CD14-positive monocyte (primary cell): ENCODE measurements at regions not wholly inside any gene's neighbourhood (a gene's known extent, or its start where the extent isn't known, plus 50 kb on each side); places are given as distances from the start of the nearest gene placed in this dataset.

ENCODE experiments used
- DNase-seq, 3 donors: peaks; one replicate each; pipeline ENCODE4 v3.0.0-alpha.2; 2011 to 2022
- H2AFZ ChIP-seq: 2 replicates; pipeline ENCODE4 v1.6.0; 2012; ENCODE audit warnings: mild to moderate bottlenecking, low read depth, low read length, inconsistent platforms; ENCODE audit not compliant: insufficient read depth, poor library complexity, severe bottlenecking
- H3K27ac ChIP-seq, 2 donors: 1 replicate in 1 of 2; 2 replicates in 1 of 2; pipeline ENCODE4 v1.5.1; 2012 to 2013; ENCODE audit warnings: low read length in 2 of 2, control low read depth in 1 of 2, inconsistent platforms in 1 of 2, low read depth in 1 of 2, mild to moderate bottlenecking in 1 of 2
- H3K27me3 ChIP-seq, 2 donors: one replicate each; pipeline versions ENCODE4 v1.6.0 to v1.6.1; 2011 to 2013; ENCODE audit warnings: low read length in 2 of 2; ENCODE audit not compliant: control insufficient read depth in 2 of 2, insufficient read depth in 2 of 2
- H3K36me3 ChIP-seq, 2 donors: replicated peaks in 1 of 2; 1 replicate in 1 of 2; 2 replicates in 1 of 2; pipeline versions ENCODE4 v1.5.1 to v1.6.1; 2012 to 2013; ENCODE audit warnings: low read length in 2 of 2, control low read depth in 1 of 2, inconsistent platforms in 1 of 2, mild to moderate bottlenecking in 1 of 2; ENCODE audit not compliant: insufficient read depth in 2 of 2, control insufficient read depth in 1 of 2
- H3K4me1 ChIP-seq, 2 donors: 1 replicate in 1 of 2; 2 replicates in 1 of 2; pipeline versions ENCODE4 v1.5.1 to v1.6.1; 2012 to 2013; ENCODE audit warnings: low read length in 2 of 2, control low read depth in 1 of 2, inconsistent platforms in 1 of 2, mild to moderate bottlenecking in 1 of 2, moderate library complexity in 1 of 2; ENCODE audit not compliant: insufficient read depth in 2 of 2, control insufficient read depth in 1 of 2
- H3K4me2 ChIP-seq: replicated peaks from 2 replicates; pipeline ENCODE3; 2012; ENCODE audit warnings: low read length, moderate library complexity, mild to moderate bottlenecking; ENCODE audit not compliant: poor library complexity, severe bottlenecking; ENCODE audit errors: extremely low read depth
- H3K4me3 ChIP-seq, 3 experiments: fragments of 200-600 bp in 1 of 3; sonication (generic) in 1 of 3; replicated peaks in 1 of 3; 1 replicate in 2 of 3; 2 replicates in 1 of 3; pipeline ENCODE4 v1.5.1; 2011 to 2013; ENCODE audit warnings: low read length in 3 of 3, mild to moderate bottlenecking in 3 of 3, control low read depth in 2 of 3, low read depth in 2 of 3, inconsistent platforms in 1 of 3, moderate library complexity in 1 of 3
- H3K79me2 ChIP-seq: 2 replicates; pipeline ENCODE4 v1.6.0; 2012; ENCODE audit warnings: mild to moderate bottlenecking, control low read depth, inconsistent platforms, low read length, moderate library complexity; ENCODE audit not compliant: insufficient read depth
- H3K9ac ChIP-seq: 2 replicates; pipeline ENCODE4 v1.6.0; 2017; ENCODE audit warnings: low read length, mild to moderate bottlenecking; ENCODE audit not compliant: insufficient read depth, poor library complexity, severe bottlenecking
- H3K9me3 ChIP-seq, 2 donors: replicated peaks in 1 of 2; 1 replicate in 1 of 2; 2 replicates in 1 of 2; pipeline versions ENCODE4 v1.5.1 to v1.6.1; 2012 to 2013; ENCODE audit warnings: low read length in 2 of 2, control low read depth in 1 of 2; ENCODE audit not compliant: control insufficient read depth in 1 of 2, insufficient read depth in 1 of 2
- H4K20me1 ChIP-seq: 2 replicates; pipeline ENCODE4 v1.6.0; 2012; ENCODE audit warnings: mild to moderate bottlenecking, low read length, control low read depth, moderate library complexity; ENCODE audit not compliant: insufficient read depth
- H3K27ac Mint-ChIP-seq, 7 donors: one replicate each; pipeline ENCODE4 v1.8.0; 2020; ENCODE audit warnings: mild to moderate bottlenecking in 7 of 7, mixed read lengths in 7 of 7, moderate library complexity in 6 of 7, inconsistent platforms in 2 of 7
- H3K27me3 Mint-ChIP-seq, 3 donors: one replicate each; pipeline ENCODE4 v1.8.0; 2021 to 2022; ENCODE audit warnings: low read depth in 3 of 3, mild to moderate bottlenecking in 3 of 3, mixed read lengths in 3 of 3, moderate library complexity in 3 of 3, inconsistent platforms in 1 of 3
- H3K36me3 Mint-ChIP-seq, 2 donors: one replicate each; pipeline ENCODE4 v1.8.0; 2020; ENCODE audit warnings: mixed read lengths in 2 of 2, inconsistent platforms in 1 of 2, mild to moderate bottlenecking in 1 of 2
- H3K4me1 Mint-ChIP-seq: one replicate; pipeline ENCODE4 v1.8.0; 2020; ENCODE audit warnings: mild to moderate bottlenecking, mixed read lengths
- H3K4me3 Mint-ChIP-seq, 2 donors: one replicate each; pipeline ENCODE4 v1.8.0; 2020; ENCODE audit warnings: mild to moderate bottlenecking in 2 of 2, mixed read lengths in 2 of 2, moderate library complexity in 1 of 2
- H3K9me3 Mint-ChIP-seq, 7 donors: one replicate each; pipeline ENCODE4 v1.8.0; 2020 to 2022; ENCODE audit warnings: mixed read lengths in 7 of 7, mild to moderate bottlenecking in 6 of 7, moderate library complexity in 6 of 7, inconsistent platforms in 2 of 7
- WGBS: methylation state at CpG from one replicate; pipeline ENCODE4 v1.1.5; 2013; ENCODE audit warnings: missing lambda C conversion rate; ENCODE audit not compliant: insufficient coverage; 5-methylcytosine and 5-hydroxymethylcytosine counted together
- intact Hi-C, 2 donors: fragments of 100-400 bp; cut with micrococcal nuclease; formaldehyde crosslinking; loops; one replicate each; pipeline versions ENCODE4 v1.15.0 to v1.15.1; 2023
- TF ChIP-seq, protein P1 (sequence below): fragments of 200-600 bp; IDR thresholded peaks from one replicate; pipeline ENCODE4 v1.8.0; 2022; ENCODE audit warnings: antibody characterized with exemption, mild to moderate bottlenecking

DNA sequence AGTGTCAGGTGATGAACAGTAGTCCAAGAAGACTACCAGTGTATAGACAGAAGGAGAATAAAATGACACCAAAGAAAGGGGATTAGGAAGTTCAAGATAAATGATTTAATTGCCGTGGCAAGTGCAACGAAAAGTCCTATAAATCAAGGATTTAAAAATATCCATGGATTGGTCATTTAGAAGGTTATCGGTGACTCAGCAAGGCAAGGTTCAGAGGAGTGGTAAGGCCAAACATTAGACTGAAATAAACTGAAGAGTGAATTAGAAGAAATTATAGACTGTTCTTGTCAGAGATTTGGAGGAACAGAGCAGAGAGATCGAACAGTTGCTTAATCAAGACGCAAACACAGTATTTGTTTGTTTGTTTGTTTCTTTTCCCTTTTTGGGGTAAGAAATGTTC is 211.9 kb upstream of the KCNMB2 start:
- H3K4me1 ChIP-seq: no peaks in the 10 kb centered on the region
- H3K79me2 ChIP-seq: no peaks in the 10 kb centered on the region
- H3K9me3 ChIP-seq: no peaks in the 10 kb centered on the region
- H3K4me3 ChIP-seq: no peak overlapping the region
- H3K9ac ChIP-seq: no peak overlapping the region
- peaks cover 1% of the 10 kb centered on the region for H3K4me1 Mint-ChIP-seq
- H3K27ac Mint-ChIP-seq: no peak overlapping the region
- H2AFZ ChIP-seq: no peak overlapping the region
- DNase-seq: no peak
- H3K36me3 Mint-ChIP-seq: no peaks in the 10 kb centered on the region
- intact Hi-C loops: no loop called here
- H3K27me3 ChIP-seq: no peaks in the 10 kb centered on the region
- 97% methylated on average over 3 of the region's 5 CpGs for WGBS
- H3K27me3 Mint-ChIP-seq: peaks cover 0 to under 1% (median 0%) of the 10 kb centered on the region in 3 donors
- H3K4me3 Mint-ChIP-seq: no peak overlapping the region
- H3K9me3 Mint-ChIP-seq: no peaks in the 10 kb centered on the region
- H3K27ac ChIP-seq: no peak overlapping the region
- H4K20me1 ChIP-seq: no peaks in the 10 kb centered on the region
- no peak overlapping the region for H3K4me2 ChIP-seq
- H3K36me3 ChIP-seq: no peaks in the 10 kb centered on the region
- TF ChIP-seq, protein P1, sequence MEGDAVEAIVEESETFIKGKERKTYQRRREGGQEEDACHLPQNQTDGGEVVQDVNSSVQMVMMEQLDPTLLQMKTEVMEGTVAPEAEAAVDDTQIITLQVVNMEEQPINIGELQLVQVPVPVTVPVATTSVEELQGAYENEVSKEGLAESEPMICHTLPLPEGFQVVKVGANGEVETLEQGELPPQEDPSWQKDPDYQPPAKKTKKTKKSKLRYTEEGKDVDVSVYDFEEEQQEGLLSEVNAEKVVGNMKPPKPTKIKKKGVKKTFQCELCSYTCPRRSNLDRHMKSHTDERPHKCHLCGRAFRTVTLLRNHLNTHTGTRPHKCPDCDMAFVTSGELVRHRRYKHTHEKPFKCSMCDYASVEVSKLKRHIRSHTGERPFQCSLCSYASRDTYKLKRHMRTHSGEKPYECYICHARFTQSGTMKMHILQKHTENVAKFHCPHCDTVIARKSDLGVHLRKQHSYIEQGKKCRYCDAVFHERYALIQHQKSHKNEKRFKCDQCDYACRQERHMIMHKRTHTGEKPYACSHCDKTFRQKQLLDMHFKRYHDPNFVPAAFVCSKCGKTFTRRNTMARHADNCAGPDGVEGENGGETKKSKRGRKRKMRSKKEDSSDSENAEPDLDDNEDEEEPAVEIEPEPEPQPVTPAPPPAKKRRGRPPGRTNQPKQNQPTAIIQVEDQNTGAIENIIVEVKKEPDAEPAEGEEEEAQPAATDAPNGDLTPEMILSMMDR: no peak

DNA sequence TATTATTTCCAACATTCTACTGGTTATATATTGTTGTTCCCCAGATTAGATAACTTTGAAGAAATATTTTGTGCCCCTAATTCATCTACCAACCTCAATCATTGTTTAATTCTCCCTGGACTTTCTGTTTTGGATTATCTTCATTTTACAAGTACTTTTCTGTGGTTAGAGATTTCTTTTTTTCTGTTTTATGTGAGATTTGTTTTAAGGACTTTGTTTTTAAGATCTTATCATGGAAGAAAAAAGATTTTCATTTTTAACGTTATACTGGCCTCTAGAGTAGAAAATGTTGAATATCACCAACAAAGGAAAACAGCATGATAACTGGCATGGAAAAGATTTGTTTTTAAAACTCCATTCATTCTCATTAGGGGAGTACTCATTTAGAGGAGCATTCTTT is 210.9 kb upstream of the KCNMB2 start:
- no peaks in the 10 kb centered on the region for H3K27me3 ChIP-seq
- Mint-ChIP-seq H3K4me1 (peaks cover 1% of the 10 kb centered on the region), H3K36me3 (no peaks in the 10 kb centered on the region), H3K9me3 (no peaks in the 10 kb centered on the region), H3K27ac (no peak overlapping the region), H3K27me3 (peaks cover 0 to 1% (median 0%) of the 10 kb centered on the region in 3 donors), H3K4me3 (no peak overlapping the region)
- H3K9ac ChIP-seq: no peak overlapping the region
- H2AFZ ChIP-seq: no peak overlapping the region
- no CpG with 5 or more reads among the region's 1 CpG for WGBS
- no peaks in the 10 kb centered on the region for H3K36me3 ChIP-seq
- no peaks in the 10 kb centered on the region for H3K79me2 ChIP-seq
- TF ChIP-seq, protein P1: no peak
- no peak overlapping the region for H3K27ac ChIP-seq
- H3K4me3 ChIP-seq: no peak overlapping the region
- no peak for DNase-seq
- no peaks in the 10 kb centered on the region for H4K20me1 ChIP-seq
- no peaks in the 10 kb centered on the region for H3K9me3 ChIP-seq
- no peak overlapping the region for H3K4me2 ChIP-seq
- intact Hi-C loops: no loop called here
- no peaks in the 10 kb centered on the region for H3K4me1 ChIP-seq
